HS-5 (cell line): ENCODE measurements at regions not wholly inside any gene's neighbourhood (a gene's known extent, or its start where the extent isn't known, plus 50 kb on each side); places are given as distances from the start of the nearest gene placed in this dataset.

Experiments used
- DNase-seq: peaks from one replicate; pipeline ENCODE4 v3.0.0-alpha.2; 2012; ENCODE audit warnings: low read depth

DNA sequence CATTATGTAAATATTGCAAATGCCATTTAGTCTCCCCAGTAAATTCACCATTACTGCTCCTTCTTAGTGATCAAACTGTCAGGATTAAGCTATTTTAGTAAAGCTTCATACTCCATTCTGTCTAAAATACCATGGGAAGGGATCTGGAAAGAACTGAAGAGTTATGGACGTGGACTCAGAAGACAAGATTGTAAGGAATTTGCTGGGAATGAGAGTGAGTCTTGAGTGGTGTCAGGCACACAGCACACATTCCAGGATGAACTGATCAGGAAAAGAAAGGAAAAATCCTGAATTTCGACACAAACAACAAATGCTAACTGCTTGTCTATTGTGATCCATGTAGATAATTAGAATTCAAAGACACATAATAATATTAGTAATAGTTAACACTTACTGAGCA, 311.0 kb downstream of the CENPC start:
- DNase-seq = peak; percentile 49

GRCh38 chr4:67229148-67229547, 316.2 kb downstream of the CENPC start:
- DNase-seq = no peak

GRCh38 chr4:67220861-67221260, 324.4 kb downstream of the CENPC start:
- no peak for DNase-seq

DNA sequence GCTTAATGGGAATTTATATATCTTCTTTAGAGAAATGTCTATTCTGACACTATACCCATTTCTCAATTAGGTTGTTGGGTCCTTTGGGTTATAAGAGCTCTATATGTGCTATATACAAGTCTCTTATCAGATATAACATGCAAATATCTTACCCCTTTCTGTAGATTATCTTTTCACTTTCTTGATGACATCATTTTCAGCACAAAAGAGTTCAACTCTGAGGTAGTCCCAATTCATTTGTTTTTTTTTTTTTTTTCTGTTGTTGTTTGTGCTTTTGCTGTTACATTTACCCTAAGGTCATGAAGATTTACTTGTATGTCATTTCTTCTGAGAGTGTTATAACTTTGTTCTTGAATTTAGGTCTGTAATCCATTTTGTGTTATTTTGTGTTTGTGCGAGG, 326.4 kb downstream of the CENPC start:
- DNase-seq = no peak

DNA sequence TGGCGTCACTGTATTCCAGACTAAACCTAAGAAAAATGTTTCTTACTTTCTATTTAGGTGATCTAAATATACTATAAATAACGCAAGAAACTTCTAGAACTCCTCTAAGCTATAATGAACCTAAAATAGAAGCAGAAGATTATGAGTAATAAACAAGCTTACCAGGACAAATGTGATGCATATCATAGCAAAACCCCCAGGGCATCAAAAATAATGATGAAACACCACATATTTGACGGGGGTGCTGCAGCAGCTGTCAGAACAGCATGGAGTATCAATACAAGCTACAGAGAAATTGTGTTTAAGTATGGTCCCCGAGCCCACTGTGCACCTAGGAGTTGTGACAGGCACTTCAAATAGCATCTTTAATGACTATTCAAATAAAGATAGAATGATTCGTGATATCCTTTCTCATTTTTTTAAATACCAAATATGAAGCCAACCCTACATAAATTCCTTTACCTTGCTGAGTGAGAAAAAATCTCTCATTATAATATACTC, 337.3 kb downstream of the CENPC start:
- DNase-seq = no peak

GRCh38 chr4:67204441-67204840, 340.9 kb downstream of the CENPC start:
- no peak for DNase-seq

DNA sequence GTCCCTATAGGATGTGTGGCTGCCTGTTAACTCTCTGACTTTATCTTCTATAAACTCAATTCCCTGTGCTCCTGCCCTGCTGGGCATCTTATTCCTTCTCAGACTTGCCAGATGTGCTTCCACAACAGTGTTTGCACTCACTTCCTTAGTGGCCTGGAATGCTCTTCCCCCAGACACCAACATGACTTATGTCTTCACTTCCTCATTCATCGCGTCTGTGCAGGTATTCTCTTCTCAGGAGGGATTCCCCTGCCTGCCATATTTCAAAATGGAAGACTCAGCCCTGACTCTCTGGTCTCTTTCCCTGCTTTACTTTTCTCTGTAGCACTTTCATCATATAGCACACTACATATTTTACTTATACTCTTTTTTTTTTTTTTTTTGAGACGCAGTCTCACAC, 344.0 kb downstream of the CENPC start:
- DNase-seq = no peak

- peak; percentile 3 for DNase-seq
These were observed 346.6 kb downstream of the CENPC start for GRCh38 chr4:67198727-67199126.

GRCh38 chr4:67167849-67168248, 377.5 kb downstream of the CENPC start:
- no peak for DNase-seq

DNA sequence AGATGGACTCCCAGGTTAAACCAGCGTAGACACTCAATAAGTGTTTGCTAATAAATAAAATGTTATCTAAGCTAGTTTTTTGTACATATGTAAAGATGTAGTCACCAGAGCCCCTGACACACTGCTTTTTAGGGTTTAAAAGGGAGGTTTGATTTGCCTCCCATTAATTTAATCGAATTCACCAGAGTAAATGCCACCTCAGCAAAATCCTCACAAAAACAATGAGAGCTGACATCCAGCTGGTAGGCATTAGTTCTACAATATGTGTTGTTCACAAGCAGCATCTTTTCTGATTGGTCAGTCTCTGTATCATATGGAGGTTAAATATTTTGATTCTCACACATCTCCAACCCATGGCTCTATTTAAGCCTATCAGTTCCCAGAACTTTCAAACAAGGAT, 382.6 kb downstream of the CENPC start:
- DNase-seq = no peak

DNA sequence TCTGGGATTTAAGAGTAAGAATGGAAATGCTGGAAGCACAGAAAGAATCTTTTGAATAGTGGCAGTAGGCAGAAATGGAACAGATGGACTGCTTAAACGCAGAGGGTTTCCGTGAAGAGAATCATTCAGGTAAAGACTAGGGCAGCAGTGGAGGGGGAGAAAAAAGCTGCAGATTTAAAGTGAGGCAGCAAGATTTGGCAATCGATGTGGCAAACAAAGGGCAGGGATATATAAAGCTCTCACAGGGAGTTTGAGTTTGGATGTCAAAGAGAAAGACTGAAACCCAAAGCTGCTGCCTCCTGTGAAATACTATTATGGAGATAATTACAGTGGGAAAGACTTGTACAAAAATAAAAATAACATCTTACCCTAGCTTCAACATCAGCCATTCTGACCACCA, 384.0 kb downstream of the CENPC start:
- no peak for DNase-seq

DNA sequence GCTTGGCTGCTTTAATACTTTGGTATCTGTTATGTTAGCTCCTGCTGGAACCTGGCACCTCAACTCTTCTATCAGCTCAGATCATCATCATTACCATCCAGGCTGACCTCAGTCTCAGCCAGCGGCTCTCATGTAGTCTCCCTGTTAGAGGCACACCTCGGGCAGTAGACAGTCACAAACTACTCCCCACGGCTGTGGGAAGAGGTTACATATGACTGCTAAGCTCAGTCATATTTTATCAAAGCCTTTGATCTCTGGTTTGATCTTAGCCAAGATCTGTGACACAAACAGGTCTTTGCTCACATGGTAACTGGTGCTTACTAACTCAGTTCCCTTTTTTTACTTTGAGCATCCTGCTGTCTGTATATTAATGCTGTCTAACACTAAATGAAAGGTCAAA, 384.9 kb downstream of the CENPC start:
- no peak for DNase-seq

DNA sequence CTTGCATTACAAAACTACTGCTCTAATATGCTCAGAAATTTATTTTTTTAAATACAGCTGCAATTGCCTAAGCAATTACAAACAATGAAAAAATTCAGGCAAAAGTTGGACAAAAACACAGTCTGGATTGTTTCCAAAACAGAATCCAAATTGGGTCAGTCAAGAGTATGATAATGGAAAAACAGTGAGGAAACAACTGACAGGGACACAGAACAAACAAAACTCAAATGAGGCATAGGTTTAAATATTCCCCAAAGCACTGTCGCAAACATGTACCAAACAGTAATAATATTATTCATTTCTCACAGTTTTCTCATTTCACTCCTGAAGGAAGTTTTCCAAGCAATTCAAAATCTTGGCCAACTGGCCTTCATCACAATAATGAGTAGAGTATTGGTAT, 386.6 kb downstream of the CENPC start:
- DNase-seq = no peak

DNA sequence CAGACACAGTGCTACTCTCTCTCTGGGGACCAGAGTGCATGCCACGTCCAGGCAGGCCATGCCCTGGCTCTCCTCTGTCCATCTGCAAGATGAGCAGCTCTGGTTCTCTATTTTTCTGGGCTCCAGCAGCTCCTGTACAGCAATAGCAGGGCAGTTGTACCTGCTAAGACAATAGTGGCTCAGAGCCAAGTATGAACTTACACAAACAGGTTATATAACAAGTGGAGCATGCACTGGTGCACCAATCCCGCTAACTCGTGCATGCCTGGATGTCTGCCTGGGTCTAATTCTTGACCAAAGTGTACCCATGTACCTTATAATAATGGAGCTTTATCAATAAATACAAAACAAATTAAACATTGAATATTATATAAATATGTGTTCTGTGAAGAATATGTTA, 392.3 kb downstream of the CENPC start:
- no peak for DNase-seq

DNA sequence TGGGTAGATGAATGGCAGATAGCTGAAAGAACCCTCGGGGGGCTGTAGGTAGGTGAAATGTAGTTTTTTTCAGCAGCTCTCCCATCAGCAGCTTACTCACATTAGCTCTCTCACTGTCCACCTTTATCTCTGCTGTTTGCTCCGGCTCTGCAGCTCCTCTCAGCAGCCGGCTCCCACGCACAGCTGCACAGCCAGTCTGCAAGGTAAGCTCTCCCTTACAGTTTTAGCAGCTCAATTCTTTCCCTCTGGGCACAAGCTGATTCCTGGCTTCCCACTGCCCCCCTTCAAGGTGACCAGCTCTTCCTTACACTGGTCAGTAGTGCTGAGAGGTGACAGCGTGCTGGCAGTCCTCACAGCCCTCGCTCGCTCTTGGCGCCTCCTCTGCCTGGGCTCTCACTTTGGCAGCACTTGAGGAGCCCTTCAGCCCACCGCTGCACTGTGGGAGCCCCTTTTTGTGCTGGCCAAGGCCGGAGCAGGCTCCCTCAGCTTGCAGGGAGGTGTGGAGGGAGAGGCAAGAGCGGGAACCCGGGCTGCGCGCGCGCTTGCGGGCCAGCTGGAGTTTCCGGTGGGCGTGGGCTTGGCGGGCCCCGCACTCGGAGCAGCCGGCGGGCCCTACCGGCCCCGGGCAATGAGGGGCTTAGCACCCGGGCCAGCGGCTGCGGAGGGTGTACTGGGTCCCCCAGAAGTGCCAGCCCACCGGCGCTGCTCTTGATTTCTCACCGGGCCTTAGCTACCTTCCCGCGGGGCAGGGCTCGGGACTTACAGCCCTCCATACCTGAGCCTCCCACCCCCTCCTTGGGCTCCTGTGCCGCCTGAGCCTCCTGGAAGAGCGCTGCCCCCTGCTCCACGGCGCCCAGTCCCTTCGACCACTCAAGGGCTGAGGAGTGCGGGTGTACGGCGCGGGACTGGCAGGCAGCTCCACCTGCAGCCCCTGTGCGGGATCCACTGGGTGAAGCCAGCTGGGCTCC, 393.6 kb downstream of the CENPC start:
- no peak for DNase-seq

DNA sequence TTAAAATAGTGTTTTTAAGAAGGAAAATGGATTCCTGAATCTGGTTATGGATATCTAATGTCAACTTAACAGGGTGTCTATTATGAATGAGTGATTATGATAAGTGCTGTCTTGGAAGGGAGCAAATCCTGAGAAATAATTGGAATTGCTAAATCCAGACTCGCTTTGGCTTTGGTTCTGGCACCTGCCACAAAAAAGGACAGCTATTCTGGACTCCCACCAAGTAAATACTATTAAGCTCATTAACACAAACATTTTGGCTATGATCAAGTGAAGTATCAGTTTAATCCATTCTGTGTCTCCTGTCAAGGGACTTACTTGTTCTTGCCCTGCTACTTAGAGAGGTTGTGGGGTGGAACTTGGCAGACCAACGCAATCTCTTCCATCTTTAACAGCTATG, 403.7 kb downstream of the CENPC start:
- no peak for DNase-seq

DNA sequence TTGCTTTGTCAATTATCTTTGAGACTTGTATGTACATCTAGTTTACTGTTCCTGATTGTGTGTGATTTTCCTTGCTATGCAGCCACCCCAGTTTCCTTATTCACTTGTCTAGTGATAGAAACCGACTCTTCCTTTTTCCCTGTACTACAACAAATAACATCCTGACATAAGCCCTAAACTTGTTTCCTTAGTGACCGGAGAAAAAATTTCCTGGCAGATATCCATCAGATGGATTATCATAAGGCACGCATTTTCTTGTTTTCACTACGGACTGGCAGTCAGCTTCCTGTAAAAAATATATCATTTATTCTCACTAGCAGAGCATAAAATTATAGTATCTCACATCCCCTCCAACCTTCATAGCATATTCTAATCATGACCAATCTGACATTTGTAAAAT, 410.7 kb downstream of the CENPC start:
- DNase-seq = no peak

DNA sequence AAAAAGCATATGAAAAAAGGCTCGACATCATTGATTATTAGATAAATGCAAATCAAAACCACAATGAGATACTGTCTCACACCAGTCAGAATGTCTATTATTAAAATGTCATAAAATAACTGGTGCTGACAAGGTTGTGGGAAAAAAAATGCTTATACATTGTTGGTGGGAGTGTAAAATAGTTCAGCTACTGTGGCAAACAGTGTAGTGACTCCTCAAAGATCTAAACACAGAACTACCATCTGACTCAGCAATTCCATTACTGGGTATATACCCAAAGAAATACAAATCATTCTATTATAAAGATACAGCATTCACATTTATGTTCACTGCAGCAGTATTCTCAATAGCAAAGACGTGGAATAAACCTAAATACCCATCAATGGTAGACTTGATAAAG, 412.1 kb downstream of the CENPC start:
- no peak for DNase-seq

DNA sequence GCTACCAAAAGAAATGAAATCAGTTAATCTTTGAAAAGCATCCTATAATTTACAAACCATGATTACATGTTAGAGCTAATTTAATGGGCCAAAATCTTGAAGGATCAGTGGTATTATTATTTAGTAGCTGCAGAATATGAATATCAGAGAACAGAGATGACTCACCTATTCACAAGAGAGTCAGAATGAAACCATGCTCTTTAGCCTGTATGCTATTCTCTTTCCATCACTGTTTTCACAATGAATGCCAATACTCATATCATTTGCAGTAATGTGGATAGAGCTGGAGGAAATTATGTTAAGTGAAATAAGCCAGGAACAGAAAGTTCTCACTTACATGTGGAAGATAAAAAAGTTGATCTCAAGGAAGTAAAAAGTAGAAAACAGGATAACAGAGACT, 414.1 kb downstream of the CENPC start:
- no peak for DNase-seq

DNA sequence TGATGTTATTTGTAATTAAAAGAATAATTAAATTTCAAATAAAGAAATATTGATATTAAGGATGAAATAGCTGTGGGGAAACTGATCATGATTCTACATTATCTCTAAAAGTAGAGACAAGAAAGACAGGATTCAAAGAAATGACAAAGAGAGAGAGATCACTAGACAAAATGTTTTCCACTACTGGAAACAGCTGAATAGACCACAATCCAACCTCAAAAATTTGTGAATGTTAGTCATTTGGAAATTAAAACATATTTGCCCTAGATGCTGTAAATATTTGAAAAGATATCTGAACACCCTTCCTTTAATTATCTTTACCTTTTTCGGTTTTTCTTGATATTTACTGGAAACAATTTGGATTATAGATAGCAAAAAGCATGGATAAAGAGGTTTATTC, 414.9 kb downstream of the CENPC start:
- DNase-seq = no peak

GRCh38 chr4:67126570-67126969, 418.7 kb downstream of the CENPC start:
- DNase-seq = no peak

DNA sequence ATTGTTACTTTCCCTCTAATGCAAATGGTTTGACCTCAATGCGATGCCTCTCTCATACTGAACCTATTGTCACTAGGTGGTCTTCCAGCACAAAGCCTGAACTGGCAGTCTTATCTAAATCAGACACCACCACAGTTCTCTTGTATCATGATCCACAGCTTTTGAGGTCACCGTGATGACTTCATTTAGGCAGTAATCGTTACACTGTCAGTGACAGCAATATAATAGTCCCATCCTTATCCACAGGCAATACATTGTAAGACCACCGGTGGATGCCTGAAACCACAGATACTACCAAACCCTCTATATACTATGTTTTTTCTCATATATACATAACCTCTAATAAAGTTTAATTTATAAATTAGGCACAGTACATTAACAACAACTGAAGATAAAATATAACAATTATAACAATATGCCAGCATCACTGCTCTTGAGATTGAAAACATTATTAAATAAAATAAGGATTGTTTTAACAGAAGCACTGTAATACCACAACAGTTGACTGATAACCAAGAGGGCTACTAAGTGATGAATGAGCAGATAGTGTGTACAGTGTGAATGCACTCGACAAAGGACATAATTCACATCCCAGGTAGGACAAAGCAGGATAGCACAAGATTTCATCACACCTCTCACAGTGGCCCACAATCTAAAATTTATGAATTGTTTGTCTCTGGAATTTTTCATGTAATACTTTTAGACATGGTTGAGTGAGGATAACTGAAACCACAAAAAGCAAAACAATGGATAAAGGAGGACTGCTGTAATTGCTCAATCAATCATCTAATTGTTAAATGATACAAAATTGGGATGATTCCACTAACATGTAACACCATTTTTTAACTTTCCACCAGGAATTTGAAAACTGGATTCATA, 419.4 kb downstream of the CENPC start:
- no peak for DNase-seq

DNA sequence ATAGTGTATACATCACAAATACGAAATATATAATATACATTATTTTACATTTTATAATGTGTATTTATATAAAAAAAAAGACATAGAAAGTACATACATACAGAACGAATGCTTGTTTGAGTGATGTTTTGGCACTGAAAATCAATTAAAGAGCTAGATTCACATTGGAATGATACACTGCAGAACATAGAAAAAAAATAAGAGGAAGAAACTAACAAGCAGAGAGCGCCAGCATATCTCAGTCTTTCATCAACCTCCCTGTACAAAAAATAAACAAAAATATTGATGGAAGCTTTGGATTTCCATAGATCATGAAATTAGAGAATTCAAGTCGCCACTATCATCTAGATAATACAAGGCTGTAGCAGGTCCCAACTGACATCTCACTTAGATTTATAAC, 420.6 kb downstream of the CENPC start:
- DNase-seq = no peak
